ENCODE measurements at regions not wholly inside any gene's neighbourhood (a gene's known extent, or its start where the extent isn't known, plus 50 kb on each side); places are given as distances from the start of the nearest gene placed in this dataset.

- no peak for TF ChIP-seq CTCF (IDR thresholded peaks at IDR 0.05; ENCODE audit: low read depth, low read length, missing input control)
- no peak for TF ChIP-seq REST (IDR thresholded peaks at IDR 0.05)
- no peak for TF ChIP-seq EGR1 (IDR thresholded peaks at IDR 0.05; ENCODE audit: low read depth in 2 of 2)
- no peak for TF ChIP-seq MAX (IDR thresholded peaks at IDR 0.05)
- no peak for TF ChIP-seq RAD21 (IDR thresholded peaks at IDR 0.05)
Measured at GRCh38 chr1:38529391-38529790, 330.2 kb downstream of the RRAGC start.

Data from liver (tissue), 3 donors.